ENCODE measurements at regions not wholly inside any gene's neighbourhood (a gene's known extent, or its start where the extent isn't known, plus 50 kb on each side); places are given as distances from the start of the nearest gene placed in this dataset.

DNA sequence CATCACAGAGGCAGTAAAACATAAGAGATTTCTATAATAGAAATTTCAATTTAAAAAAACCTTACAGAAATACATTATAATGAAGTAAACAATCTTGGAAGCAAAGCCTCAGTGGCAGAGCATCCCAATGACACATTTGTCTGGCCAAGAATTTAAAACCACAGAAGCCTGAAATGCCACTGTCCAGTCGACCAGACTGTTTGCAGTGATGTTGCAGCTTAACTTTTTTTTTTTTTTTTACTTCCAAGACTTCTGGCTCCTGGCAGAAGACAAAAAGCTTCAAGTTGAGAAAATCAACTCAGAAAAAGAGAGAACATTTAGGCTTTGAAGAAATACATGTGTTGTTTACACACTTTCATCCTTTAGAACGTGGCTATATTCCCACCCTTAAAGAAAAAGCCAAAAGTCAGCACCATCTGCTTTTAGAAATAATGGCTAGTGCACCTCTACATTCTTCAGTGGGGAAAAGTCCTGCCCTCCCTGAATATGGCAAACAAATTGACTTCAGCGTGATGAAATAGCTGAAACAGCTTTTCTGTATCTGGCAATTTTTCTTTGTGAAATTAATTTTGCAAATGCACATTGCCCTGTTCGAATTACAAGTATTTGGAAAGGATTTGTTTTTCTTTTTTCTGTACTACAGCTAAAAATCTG, 205.5 kb upstream of the MON1B start:
- Histone ChIP-seq H3K4me1 (no peaks in the 10 kb centered on the region), H3K9me3 (no peaks in the 10 kb centered on the region), H3K36me3 (no peaks in the 10 kb centered on the region), H3K4me3 (no peak overlapping the region), H3K27ac (no peak overlapping the region), H3K27me3 (no peaks in the 10 kb centered on the region)
- no peak for DNase-seq
- WGBS, 2 donors = 51 to 55% methylated on average over 4 of the region's 4 CpGs
- no peak for FAIRE-seq
- TF ChIP-seq, protein P1, sequence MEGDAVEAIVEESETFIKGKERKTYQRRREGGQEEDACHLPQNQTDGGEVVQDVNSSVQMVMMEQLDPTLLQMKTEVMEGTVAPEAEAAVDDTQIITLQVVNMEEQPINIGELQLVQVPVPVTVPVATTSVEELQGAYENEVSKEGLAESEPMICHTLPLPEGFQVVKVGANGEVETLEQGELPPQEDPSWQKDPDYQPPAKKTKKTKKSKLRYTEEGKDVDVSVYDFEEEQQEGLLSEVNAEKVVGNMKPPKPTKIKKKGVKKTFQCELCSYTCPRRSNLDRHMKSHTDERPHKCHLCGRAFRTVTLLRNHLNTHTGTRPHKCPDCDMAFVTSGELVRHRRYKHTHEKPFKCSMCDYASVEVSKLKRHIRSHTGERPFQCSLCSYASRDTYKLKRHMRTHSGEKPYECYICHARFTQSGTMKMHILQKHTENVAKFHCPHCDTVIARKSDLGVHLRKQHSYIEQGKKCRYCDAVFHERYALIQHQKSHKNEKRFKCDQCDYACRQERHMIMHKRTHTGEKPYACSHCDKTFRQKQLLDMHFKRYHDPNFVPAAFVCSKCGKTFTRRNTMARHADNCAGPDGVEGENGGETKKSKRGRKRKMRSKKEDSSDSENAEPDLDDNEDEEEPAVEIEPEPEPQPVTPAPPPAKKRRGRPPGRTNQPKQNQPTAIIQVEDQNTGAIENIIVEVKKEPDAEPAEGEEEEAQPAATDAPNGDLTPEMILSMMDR (IDR thresholded peaks at IDR 0.05) = no peak
- no peak for ATAC-seq
- intact Hi-C loops (cut with DNase I) = no loop called here

DNA sequence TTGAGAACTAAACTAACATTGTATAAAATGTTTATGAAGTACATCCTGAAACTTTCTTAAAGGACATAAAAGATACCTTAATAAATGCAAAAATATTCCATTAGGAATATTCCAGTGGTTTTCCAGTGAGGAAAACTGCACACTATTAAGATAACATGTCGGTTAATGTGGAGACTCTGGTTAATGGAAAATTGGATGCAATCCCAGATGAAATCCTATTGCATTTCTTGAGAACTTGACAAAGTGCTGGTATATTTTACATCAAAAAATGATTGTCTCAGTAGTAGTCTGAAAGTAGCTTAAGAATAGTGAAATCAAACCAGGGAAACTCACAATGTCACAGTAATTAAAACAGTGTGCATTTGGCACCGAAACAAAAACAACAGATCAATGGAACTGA, 202.5 kb upstream of the MON1B start:
- TF ChIP-seq, protein P1 (IDR thresholded peaks at IDR 0.05) = no peak
- FAIRE-seq = no peak
- no peak for DNase-seq
- no peak for ATAC-seq
- no peak overlapping the region for H3K4me3 ChIP-seq
- H3K27me3 ChIP-seq = no peaks in the 10 kb centered on the region
- 47 to 51% methylated on average over 2 of the region's 2 CpGs for WGBS, 2 donors
- no peaks in the 10 kb centered on the region for H3K36me3 ChIP-seq
- H3K4me1 ChIP-seq = no peaks in the 10 kb centered on the region
- no peaks in the 10 kb centered on the region for H3K9me3 ChIP-seq
- H3K27ac ChIP-seq = no peak overlapping the region
- intact Hi-C loops (cut with DNase I) = no loop called here

DNA sequence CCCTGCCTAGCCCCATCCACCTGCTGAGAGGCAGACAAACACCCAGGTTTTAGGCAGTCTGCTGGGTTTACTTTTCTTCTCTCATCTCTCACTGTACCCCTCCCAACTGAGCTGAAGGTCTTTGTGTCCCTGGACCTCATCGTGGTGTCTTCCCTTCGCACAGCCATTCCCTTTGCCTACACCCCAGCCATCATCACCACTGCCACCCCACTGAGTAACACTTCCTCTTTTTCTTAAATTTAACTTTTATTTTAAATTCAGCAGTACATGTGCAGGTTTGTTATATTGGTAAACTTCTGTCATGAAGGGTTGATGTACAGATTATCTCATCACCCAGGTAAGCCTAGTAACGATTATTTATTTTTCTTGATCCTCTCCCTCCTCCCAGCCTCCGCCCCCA, 188.3 kb upstream of the MON1B start:
- H3K4me3 ChIP-seq = no peak overlapping the region
- TF ChIP-seq, protein P1 (IDR thresholded peaks at IDR 0.05) = no peak
- no peak for DNase-seq
- no peak for ATAC-seq
- no peaks in the 10 kb centered on the region for H3K36me3 ChIP-seq
- H3K4me1 ChIP-seq = no peaks in the 10 kb centered on the region
- 82 to 92% methylated on average over 4 of the region's 4 CpGs for WGBS, 2 donors
- no peaks in the 10 kb centered on the region for H3K9me3 ChIP-seq
- H3K27me3 ChIP-seq = no peaks in the 10 kb centered on the region
- H3K27ac ChIP-seq = no peak overlapping the region
- intact Hi-C loops (cut with DNase I) = no loop called here
- FAIRE-seq = no peak

DNA sequence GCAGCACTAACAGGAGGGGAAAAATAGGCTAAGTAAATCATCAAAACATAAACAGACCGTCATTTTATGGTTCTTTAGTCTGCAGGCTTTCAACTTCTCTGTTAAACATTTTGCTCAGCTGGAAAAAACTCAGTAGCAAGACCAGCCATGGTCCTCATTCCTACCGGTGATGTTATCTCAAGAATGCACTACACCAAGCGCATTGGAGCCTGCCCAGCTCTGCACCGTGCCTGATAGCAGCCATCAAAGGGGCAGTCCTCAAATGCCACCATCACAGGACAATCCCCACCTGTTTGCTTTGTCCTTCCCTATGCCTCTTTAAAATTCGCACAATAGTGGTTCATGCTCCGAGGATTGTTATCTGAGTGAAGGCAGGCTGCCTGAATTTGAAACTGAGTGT, 181.5 kb upstream of the MON1B start:
- Histone ChIP-seq H3K4me3 (no peak overlapping the region), H3K4me1 (no peaks in the 10 kb centered on the region), H3K27ac (no peak overlapping the region), H3K36me3 (no peaks in the 10 kb centered on the region), H3K27me3 (no peaks in the 10 kb centered on the region), H3K9me3 (no peaks in the 10 kb centered on the region)
- WGBS, 2 donors = 27 to 37% methylated on average over 6 of the region's 6 CpGs
- no peak for FAIRE-seq
- intact Hi-C loops (cut with DNase I) = no loop called here
- no peak for DNase-seq
- peak in 1 of 4 donors; percentile 60 for ATAC-seq
- TF ChIP-seq, protein P1 (IDR thresholded peaks at IDR 0.05) = no peak

DNA sequence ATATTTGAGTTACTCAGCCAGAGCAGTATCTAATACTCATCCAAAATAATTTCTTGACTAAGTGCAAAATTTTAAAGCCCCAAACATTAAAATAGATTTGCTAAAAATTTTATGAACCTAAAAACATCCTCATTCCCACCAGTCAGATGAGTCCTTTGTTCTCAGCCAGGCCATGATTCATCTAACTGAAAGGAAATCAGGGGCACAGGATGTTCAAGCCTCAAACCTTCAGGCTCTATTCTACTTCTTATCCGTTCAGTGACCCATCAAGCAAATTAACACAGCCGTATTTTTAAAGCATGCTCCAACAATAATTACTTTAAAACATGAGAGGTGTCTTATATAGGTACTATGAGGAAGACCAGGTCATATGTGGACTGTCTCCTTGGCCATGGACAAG, 176.5 kb upstream of the MON1B start:
- Histone ChIP-seq H3K27me3 (no peaks in the 10 kb centered on the region), H3K9me3 (no peaks in the 10 kb centered on the region), H3K36me3 (no peaks in the 10 kb centered on the region), H3K4me1 (no peaks in the 10 kb centered on the region), H3K27ac (no peak overlapping the region), H3K4me3 (no peak overlapping the region)
- DNase-seq (no peak), ATAC-seq (no peak), FAIRE-seq (no peak)
- TF ChIP-seq, protein P1 (IDR thresholded peaks at IDR 0.05) = no peak
- intact Hi-C loops (cut with DNase I) = no loop called here
- 67 to 84% methylated on average over 2 of the region's 2 CpGs for WGBS, 2 donors
